ENCODE measurements at regions not wholly inside any gene's neighbourhood (a gene's known extent, or its start where the extent isn't known, plus 50 kb on each side); places are given as distances from the start of the nearest gene placed in this dataset.
"Not testable (repeated sequence)": the region's sequence is repeated elsewhere in the genome, so short reads cannot be mapped to it uniquely, and the experiment has no call there.

DNA sequence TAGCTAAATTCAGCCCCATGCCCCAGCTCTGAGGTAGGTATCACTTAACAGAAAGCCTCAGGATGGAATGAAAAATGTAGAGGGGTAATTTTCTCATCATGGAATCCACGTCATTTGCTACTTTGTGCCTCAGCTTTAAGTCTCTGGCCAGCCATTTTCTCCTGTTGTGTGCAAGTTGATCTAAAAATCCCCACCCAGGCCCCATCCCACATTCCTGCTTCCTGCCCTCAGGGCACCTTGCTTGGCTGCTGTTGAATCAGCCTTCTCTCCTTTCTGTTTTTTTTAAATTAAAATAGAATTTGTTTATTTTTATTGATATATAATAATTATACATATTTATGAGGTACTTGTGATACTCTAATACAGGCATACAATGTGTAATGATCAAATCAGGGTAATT is 179.9 kb upstream of the TSHZ3 start:
- no peak for DNase-seq (ENCODE audit: low read depth)

DNA sequence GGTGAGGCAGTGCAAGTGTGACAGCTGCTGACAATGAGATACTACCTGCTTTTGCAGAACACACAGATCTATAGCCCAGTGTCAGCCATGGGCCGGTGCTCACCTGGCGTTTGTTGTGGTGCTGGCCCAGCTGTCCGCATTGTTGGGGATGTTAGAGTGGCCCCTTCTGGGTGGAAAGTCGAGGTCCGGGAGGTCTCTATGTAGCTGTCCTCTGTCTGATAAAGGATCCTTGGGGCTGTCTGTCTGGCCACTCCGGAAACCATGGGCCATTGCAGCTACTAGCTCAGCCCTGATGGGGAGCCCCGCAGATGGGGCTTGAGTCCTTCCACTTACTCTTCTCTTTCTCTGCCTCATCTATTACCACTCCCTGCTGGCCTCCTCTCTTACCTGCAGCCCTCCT is 181.5 kb upstream of the TSHZ3 start:
- no peak for DNase-seq (ENCODE audit: low read depth)

DNA sequence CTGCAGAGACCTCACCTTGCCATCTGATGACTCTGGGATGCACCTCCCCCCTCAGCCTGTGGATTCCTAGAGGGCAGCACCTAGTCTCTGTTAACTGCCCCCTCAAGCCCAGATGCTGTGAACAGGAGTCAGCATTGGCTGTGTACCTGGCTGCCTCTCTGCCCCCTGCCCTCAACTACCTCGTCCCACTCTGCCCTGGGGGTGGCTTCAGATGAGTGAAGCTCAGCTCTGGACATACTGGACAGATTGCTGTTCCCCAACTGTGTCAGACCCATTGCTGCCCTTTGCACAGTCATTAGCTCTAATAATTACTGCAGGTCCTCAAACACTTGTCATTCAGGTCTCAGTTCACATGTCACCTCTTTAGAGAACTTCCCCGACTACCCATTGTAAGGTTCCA is 182.1 kb upstream of the TSHZ3 start:
- DNase-seq (ENCODE audit: low read depth): no peak

DNA sequence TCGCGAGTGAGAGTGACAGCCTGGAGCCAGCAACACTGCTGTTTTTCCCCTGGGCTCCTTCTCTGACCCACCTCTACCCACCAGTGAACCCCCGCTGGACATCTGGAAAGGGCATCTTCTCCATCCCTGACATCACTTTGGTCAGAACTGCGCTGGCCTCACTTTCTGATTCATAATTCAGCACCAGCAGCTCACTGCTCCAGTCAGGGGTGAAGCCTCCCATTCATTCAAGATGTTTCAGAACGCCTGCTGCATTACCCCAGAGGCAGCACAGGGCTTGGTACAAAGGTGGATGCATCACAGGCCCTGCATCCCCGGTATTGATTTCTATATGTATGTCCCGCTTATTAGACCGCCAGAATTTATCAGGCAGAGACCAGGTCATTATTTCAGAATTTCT is 182.8 kb upstream of the TSHZ3 start:
- DNase-seq (ENCODE audit: low read depth): no peak

DNA sequence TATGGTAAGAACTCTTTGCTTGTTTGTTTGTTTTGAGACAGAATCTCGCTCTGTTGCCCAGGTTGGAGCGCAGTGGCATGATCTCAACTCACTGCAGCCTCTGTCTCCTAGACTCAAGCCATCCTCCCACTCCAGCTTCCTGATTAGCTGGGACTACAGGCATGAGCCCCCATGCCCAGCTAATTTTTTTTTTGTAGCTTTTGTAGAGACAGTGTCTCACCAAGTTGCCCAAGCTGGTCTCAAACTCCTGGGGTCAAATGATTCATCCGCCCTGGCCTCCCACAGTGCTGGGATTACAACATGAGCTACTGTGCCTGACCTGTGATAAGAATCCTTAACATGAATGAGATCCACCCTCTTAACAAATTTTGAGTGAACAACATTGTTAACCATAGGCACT is 183.9 kb upstream of the TSHZ3 start:
- no peak for DNase-seq (ENCODE audit: low read depth)

DNA sequence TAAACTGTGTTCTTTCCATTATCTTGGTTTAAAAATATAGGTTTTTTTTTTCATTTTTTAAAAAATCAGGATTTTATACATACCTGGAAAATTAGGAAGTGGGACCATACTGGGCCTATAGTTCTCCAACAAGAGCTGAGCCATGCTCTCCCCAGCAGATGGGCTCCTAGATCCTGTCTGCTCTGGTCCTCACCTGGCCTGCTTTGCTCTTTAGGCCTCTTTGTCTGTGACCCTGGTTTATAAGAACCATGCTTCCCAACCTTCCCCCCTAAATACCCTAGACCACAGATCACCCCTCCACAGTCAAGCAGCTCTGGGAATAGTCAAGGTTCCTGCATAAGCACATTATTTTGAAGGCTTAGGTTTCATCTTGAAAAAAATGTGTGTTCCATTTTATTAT is 185.0 kb upstream of the TSHZ3 start:
- DNase-seq (ENCODE audit: low read depth): no peak

DNA sequence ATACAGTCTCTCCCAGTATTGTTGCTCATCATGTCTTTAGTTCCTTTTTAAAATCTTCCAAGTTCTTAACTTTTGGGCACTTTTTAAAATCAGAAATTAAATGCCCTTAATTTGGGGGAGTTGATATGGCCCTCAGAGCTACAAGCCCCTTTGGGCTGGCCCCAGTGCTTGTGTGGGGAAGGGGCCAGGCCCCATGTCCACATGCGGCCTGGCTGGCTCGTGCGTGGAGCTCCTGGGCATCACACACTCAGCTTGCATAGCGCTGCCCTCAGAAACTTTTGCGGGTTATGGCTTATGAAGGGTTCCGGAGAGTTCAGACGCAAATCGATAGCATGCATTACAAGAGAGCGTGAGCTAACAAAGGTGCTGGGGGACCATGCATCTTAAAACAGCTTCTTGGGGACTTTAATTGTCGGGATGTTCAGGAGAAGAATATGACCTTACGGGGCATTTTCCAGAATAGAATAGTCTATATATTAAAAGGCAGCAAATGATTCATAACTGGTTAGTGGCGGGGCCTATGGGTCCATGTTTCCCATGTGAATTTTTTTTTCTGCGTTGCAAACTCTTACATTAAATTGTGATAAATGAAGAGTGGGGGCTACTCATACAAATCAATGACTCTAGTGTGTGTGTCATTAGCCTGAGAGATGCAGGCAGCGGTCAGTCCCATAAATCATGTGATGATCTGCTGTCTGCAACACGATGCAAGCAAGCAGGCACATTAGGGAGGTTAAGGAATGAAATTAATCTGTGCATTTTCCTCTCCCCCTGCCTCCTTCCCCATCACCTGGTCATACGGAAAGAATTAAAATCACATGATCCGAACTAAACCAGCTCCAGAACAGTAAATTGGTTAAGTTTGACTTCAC is 185.8 kb upstream of the TSHZ3 start:
- no peak for DNase-seq (ENCODE audit: low read depth)

DNA sequence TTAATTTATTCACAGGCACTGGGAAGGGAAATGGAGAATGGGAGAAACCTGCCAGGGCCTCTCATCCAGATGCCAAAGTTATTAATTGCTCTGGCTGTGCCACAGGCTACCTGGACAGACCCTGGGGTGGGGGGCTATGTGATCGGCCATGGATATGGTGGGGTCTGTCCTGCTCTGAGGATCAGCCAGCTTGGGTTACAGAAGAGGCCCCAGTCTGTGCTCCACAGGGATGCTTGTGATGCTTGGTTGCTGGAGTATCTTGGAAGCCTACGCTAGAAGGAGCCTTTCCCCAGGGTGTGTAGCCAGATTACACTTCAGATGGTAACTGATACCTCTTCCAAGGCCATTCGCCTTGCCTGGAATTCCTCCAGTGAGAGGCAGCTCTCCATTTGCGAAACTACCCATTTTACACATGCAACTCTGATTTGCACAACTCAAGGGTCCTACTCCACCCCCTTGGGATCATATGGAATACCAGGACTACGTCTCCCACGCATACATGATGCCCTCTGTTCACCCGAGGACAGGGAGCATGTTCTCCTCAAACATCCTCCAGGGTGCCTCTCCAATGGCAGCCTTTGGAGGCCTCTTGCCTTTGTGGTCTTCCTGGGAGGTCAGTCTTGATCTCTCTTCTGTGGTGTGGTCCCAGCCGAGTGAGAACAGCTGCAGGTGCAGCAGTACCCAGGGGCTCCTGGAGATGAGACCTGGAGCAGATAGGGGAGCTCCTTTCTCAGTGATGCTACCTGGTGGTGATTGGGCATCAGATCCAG is 186.6 kb upstream of the TSHZ3 start:
- no peak for DNase-seq (ENCODE audit: low read depth)

DNA sequence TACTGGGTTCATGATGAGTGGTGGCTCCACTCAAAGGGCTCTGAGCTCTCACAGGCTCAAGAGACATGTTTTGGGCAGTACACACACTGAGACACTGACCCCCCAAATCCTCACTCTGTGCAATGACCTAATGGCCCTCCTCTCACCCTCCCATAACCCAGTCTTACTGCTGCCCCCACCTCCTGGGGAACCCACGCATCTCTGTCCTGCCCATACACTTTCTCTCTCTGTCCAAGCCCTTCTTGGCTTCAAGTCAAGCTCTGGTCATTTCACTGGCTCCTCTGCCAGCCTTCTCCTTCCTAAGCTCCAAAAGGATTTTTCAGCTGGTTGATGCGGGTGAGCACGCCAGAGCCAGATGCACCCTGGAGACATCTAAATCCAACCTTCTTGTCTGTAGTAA is 187.9 kb upstream of the TSHZ3 start:
- no peak for DNase-seq (ENCODE audit: low read depth)

DNA sequence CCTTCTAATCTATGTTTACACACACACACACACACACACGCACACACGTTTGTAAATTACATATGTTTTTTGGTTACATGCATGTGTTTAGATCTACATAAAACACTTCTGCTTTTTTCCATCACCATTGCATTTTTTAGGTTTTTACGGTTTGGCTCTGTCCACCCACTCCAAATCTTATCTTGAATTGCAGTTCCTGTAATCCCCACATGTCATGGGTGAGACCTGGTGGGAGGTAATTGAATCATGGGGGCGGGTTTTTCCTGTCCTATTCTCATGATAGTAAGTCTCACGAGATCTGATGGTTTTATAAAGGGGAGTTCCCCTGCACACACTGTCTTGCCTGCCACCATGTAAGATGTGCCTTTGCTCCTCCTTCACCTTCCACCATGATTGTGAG is 188.7 kb upstream of the TSHZ3 start:
- not testable (repeated sequence) for DNase-seq (ENCODE audit: low read depth)

DNA sequence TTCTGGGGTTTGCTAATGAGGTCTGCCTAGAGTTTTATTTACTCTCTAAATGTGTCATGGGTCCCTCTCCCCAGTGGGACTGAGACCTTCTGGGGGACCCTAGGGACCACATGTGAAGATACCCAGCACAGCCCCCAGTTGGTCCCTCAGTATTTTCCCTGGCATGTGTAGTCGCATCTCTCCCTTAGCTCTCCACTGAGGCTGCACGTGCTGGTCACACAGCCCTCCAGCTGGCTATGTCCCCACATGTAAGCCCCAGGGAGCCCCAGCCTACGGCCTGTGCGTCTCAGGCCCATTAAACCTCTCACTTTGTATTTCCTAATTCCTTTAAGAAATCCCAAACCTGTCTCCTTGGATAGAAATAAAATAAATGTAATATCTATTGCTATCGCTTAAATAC is 189.6 kb upstream of the TSHZ3 start:
- no peak for DNase-seq (ENCODE audit: low read depth)

DNA sequence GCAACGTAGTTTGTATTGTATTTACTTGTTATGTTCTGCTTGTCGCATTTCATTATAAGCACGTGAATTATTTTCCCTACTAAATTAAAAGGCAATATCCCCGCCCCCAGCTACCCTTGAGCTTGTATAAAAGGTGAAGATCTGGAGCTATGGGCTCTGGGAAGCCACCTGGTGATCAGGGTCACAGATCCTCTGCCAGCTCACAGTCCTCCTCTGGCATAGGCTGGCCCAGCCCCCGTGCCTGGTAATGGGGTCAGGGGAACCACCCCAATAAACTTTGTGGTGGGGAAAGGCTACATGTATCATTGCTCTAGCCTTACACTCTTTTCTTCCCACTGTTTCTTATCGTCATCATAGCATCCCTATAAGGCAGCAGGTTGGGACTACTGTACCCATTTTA is 190.2 kb upstream of the TSHZ3 start:
- DNase-seq (ENCODE audit: low read depth): no peak

DNA sequence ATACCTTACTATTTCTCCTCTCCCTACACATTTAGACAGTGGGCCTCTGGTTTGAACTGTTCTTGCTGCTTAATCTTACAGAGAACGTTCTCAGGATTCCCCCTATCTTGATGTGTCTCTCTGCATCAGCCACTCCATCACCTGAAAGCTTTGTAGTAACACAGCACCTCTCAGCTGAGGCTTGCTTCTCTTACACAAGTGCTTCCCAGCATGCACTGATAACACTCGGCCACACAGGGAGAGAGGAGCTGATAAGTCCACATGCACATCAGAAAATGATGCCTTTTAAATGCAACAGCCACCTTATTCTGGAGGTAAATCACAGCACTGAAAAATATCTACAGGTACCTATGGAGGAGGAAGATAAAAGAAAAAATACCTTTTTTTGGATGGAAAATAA is 192.2 kb upstream of the TSHZ3 start:
- no peak for DNase-seq (ENCODE audit: low read depth)

DNA sequence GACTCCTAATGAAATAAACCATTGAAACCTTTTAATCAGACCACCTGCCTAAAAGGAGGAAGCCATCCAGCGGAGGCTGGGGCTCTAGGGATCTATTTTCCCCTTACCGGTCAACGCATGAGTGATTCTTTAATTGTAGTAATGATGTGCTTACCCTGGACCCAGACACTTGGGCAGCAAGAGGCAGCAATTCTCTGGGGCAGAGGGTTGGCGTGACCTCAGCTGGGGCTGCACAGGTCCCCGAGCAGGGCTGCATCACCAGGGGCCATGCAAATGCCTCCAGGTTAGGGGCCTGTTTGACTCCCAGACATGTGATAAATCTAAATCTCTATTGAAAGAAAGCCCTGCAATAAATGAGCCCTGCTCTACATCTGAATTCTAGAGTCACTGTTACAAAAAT is 194.2 kb upstream of the TSHZ3 start:
- DNase-seq (ENCODE audit: low read depth): no peak

DNA sequence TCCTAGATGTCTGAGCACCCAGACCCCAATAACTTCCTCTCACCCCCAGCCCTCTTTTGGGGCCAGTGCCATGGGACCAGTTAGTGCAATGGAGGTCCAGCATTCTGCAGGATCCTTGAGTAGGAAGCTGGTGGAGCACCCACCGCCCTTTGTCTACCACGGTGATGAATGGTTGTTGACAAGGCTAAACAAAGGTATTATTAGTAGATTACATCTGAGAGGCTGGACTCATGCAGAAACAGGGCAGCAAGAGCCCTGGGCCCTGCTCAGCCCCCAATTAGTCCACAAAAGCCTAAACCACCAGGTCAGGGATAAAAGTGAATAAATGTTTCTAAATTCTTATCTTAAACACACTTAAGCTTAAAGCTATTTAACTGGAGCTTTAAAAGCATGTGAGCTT is 196.5 kb upstream of the TSHZ3 start:
- DNase-seq (ENCODE audit: low read depth): no peak

DNA sequence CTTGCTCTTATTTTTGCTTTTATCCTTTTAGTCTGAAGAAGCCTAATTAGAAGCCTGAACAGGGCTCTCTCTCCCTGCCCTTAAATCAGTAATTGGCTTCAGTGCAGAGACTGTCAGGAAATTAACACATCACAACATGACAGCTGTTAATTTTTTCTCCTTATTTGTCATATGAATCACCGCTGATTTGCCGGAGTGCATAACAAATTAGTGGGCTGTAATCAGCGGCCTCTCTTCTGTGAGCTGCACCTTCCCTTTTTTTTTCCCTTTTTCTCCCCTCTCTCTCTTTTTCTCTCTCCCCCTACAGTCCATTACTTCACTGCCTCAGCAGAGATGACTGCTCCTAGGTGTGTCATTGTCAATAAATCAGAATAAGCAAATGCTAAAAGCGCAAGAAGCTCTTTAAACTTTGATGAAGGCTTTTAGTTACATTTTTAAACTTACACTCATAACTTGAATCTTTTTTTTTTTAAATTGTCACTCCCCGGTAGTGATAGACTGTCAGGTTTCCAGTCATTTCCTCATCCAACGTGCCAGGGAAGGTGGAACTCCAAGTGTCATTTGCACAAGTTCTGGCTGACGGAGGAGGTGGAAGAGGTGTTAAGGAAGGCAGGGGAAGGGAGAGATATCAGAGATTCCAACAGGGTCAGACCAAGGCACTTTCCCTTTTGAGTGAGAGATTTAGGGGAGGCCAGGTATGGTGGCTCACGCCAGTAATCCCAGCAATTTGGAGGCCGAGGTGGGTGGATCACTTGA is 197.1 kb upstream of the TSHZ3 start:
- DNase-seq (ENCODE audit: low read depth): no peak

DNA sequence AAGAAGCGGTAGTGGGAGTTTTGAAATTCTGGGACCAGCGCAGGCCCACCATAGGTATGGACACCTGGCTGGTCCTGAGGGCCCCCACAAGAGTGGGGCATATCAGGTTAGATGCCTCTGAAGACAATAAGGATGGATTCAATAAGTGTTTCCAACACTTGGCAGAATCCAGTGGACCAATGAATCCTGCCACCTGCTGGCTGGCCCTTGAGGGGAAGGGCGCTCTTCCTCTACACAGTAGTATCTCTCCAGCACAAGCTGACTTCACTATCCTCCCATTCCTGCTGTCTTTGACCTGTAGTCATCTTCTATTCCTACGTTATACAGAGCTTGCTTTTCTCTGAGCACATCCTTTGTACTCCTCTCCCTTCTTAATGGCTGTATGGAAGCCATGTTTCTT is 199.7 kb upstream of the TSHZ3 start:
- DNase-seq (ENCODE audit: low read depth): no peak

DNA sequence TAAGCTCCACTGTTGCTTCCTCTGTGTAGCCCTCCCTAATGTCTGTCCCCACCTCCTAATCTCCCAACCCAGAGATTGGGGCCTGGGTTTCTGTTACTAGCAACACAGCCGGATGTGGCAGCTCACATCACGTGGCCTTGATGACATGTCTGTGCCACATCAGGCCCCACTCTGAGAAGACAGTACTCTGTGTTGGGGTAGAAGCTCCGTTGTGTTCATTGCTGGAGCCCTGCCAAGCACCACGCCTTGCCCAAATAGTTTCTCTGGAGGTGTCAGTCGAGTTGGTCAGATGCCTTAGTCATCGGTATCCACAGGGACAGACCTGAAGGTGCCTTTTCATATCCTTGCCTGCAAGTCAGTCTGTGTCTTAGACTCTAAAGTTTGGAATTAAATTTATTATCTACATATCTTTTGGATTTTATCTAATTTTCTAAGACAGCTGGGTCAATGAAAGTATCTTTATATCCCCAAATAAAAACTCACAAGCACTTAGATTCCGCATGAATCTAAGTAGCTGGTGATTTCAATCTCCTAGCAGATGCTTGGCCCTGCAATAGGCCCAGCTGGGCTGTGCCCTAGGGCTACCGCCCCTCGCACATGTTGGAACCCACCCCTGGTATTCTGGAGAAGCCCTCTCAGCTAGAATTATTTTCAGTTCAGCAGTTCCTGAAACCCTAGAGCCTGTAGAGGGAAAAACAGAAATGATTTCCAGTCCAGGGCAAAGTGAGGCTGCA is 204.0 kb upstream of the TSHZ3 start:
- no peak for DNase-seq (ENCODE audit: low read depth)

DNA sequence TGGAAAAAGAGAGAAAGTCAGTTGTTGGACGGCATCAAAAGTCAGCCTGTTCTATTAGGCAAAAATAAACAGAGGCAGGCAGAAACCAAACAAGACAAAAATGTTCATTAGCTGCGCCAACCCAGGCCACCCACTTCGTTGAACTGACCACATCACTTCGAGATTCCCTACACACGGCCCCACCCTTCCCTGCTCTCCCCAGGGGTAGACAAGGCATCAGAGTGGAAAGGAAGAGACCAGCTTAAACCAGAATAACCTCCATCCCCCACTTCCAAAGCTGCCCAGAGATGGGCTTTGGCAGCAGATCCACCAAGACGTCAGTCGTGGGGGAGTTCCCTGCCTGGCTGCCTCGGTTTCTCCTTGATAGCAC is 204.6 kb upstream of the TSHZ3 start:
- DNase-seq (ENCODE audit: low read depth): no peak

DNA sequence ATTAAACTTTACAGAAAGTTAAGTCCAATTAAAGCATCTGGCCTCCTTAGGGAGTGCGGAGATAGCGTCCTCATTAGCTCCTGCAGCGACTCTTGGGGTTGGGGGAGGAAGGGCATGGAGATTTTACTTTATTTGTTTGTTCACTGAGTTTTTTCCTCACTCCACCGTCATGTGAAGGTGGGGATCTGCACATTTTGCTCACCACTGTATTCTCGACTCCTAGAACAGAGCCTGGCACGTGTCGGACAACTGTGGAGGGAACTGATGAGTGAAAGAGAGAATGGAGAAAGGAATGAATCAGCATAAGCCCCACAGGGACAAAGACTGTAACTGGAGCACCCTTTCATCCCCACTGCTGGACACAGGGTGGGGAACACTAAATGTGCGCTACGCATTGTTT is 205.1 kb upstream of the TSHZ3 start:
- DNase-seq (ENCODE audit: low read depth): no peak

DNA sequence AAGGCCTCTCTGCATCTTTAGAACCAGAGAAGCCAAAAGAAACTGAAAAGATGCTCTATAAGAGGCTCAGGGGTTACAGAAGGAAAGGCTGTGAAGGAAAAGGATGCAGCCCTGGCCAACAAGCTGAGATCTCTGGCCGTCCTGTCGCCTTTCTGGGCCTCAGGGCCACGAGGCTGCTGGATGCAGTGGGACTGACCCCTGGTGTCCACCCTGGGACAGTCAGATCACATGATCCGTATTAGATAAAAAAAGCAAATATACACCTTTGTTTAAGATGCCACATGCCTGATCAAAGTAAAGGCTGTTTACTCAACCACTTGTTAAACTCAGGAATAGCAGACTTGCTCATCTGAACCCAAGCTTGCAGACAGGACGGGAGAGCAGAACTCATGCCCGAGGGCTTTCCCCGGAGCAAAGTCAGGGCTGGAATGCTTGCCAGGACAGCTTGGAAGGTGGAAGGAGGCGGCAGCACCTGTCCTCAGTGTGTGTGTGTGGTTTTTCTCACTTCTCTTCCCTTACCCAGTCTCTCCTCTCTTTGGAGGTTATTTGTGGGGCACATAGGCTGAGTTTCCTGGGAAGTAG is 206.5 kb upstream of the TSHZ3 start:
- DNase-seq (ENCODE audit: low read depth): no peak

DNA sequence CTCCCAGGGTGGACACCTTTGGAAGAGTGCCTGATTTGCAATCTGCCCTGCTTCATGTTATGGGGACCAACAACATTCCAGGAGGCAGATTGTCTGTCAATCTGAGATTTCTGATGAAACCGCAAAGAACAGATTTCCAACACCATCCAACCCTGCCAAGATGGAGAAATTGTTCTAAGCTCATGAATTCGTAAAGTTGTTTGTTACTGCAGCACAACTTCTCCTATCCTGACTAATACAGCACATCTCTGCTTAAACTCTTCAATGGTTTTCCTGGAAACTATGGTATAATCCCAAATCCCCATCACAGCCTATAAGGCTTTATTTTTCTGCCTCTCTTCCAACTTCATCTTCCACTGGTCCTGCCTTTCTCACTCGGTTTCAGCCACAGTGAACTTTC is 210.3 kb upstream of the TSHZ3 start:
- no peak for DNase-seq (ENCODE audit: low read depth)

Data from activated T-cell treated with anti-CD3 and anti-CD28 coated beads for 24 hours (primary cell).